ENCODE measurements at regions not wholly inside any gene's neighbourhood (a gene's known extent, or its start where the extent isn't known, plus 50 kb on each side); places are given as distances from the start of the nearest gene placed in this dataset.
A peak's percentile ranks its signal among the peaks of the same experiment; 100 is the strongest.

DNA sequence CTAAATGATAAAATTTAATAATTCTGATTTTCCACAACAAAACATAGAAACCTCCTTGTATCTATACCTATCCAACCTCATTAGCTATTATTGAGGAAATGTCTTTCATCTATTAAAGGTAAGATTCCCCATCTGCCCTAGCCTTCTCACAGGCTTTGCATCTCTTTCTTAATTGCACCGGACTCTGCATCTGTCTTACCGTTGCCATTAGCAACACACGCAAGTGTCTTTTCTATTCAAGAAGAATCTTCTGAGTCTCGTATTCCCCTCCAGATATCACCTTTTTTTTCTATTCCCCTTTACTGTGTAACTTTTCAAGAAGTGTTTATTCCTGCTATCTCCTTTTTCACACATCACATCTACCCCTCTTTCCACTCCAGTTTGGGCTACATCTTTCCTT is 500.0 kb downstream of the NOVA1 start:
- H3K27ac ChIP-seq, result peak overlapping the region; percentile 97
- TF ChIP-seq CTCF (conservative IDR thresholded peaks at IDR 0.05), result no peak

GRCh38 chr14:26088275-26088674 is 509.6 kb downstream of the NOVA1 start:
- no peak overlapping the region for H3K27ac ChIP-seq
- TF ChIP-seq CTCF (conservative IDR thresholded peaks at IDR 0.05), result no peak

DNA sequence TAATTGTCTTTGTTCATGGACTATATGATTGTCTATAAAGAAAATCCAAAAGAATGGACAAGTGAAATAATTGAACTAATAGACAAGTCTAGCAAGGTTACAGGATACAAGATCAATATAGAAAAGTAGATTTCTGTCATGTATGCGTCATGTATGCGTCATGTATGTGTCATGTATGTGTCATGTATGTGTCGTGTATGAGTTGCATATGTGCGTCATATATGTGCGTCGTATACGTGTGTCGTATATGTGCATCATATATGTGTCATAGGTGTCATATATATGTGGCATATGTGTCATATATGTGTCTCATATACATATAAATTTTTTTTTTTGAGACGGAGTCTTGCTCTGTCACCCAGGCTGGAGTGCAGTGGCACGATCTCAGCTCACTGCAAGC is 516.8 kb downstream of the NOVA1 start:
- H3K27ac ChIP-seq, result no peak overlapping the region
- TF ChIP-seq CTCF (conservative IDR thresholded peaks at IDR 0.05), result no peak

DNA sequence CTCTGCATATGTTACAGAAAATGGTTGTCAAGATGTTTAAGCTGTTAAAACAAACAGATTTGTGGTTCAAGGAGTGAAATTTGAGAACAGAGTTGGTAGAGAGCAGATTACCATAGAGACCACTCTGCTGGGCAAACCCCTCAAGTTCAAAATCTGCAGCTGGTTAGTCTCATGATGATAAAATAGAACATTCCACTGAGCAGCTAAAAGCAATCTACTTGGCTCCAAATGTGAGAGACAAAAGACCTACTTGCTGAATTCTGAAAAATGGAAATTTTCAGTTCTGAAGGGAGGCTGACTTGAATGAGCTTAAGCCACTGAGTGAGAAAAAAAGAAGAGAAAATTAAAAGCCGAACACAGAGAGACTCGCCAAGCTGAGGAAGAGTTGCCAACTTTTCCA is 519.3 kb downstream of the NOVA1 start:
- no peak overlapping the region for H3K27ac ChIP-seq
- no peak for TF ChIP-seq CTCF (conservative IDR thresholded peaks at IDR 0.05)

GRCh38 chr14:26074892-26075291 is 522.9 kb downstream of the NOVA1 start:
- TF ChIP-seq CTCF (conservative IDR thresholded peaks at IDR 0.05), result no peak
- H3K27ac ChIP-seq, result no peak overlapping the region

- no peak overlapping the region for H3K27ac ChIP-seq
- TF ChIP-seq CTCF (conservative IDR thresholded peaks at IDR 0.05), result no peak
These were observed 527.4 kb downstream of the NOVA1 start for GRCh38 chr14:26070443-26070842.

- H3K27ac ChIP-seq, result no peak overlapping the region
- TF ChIP-seq CTCF (conservative IDR thresholded peaks at IDR 0.05), result no peak
These were observed 529.9 kb downstream of the NOVA1 start for GRCh38 chr14:26067786-26068459.

Measured in VCaP (cell line).